ENCODE measurements at regions not wholly inside any gene's neighbourhood (a gene's known extent, or its start where the extent isn't known, plus 50 kb on each side); places are given as distances from the start of the nearest gene placed in this dataset.

GRCh38 chr1:218182455-218182854 is 102.6 kb upstream of the RRP15 start:
- no peaks in the 10 kb centered on the region for H3K4me1 ChIP-seq
- H3K36me3 ChIP-seq (replicated peaks in 1 of 2; ENCODE audit: insufficient read depth in 1 of 2, low read depth in 2 of 2) = no peaks in the 10 kb centered on the region
- DNase-seq (no peak), ATAC-seq (no peak)
- no peak overlapping the region for H3K27ac ChIP-seq
- H3K4me3 ChIP-seq = no peak overlapping the region
- TF ChIP-seq POLR2A (IDR thresholded peaks at IDR 0.05) = no peak
- TF ChIP-seq, protein P1, sequence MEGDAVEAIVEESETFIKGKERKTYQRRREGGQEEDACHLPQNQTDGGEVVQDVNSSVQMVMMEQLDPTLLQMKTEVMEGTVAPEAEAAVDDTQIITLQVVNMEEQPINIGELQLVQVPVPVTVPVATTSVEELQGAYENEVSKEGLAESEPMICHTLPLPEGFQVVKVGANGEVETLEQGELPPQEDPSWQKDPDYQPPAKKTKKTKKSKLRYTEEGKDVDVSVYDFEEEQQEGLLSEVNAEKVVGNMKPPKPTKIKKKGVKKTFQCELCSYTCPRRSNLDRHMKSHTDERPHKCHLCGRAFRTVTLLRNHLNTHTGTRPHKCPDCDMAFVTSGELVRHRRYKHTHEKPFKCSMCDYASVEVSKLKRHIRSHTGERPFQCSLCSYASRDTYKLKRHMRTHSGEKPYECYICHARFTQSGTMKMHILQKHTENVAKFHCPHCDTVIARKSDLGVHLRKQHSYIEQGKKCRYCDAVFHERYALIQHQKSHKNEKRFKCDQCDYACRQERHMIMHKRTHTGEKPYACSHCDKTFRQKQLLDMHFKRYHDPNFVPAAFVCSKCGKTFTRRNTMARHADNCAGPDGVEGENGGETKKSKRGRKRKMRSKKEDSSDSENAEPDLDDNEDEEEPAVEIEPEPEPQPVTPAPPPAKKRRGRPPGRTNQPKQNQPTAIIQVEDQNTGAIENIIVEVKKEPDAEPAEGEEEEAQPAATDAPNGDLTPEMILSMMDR (IDR thresholded peaks at IDR 0.05) = no peak
- intact Hi-C loops (cut with DNase I) = no loop called here
- no peaks in the 10 kb centered on the region for H3K9me3 ChIP-seq
- 51 to 57% methylated on average over 2 of the region's 2 CpGs for WGBS, 2 donors
- no peaks in the 10 kb centered on the region for H3K27me3 ChIP-seq

DNA sequence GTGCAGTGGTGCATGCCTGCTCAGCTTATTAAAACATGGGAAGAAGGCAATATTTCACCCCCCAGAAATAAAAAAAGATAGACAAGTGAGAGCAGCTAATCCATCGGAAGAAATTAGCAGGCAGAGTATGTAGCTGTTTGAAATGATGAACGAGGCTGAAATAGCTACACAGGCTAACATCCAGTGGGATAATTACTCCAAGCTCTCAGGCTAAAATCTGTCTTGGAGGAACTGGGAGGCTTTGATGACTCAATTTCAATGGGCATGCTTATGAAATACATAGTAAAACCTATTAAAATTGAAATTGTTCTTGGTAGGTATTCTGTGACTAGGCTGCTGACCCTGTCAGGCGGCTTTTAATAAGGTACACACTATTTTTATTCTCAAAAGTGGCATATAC is 84.1 kb upstream of the RRP15 start:
- Histone ChIP-seq H3K27me3 (no peaks in the 10 kb centered on the region), H3K4me3 (no peak overlapping the region), H3K27ac (no peak overlapping the region), H3K4me1 (no peaks in the 10 kb centered on the region), H3K9me3 (no peaks in the 10 kb centered on the region), H3K36me3 (replicated peaks in 1 of 2; ENCODE audit: insufficient read depth in 1 of 2, low read depth in 2 of 2) (no peaks in the 10 kb centered on the region)
- no peak for DNase-seq
- intact Hi-C loops (cut with DNase I) = no loop called here
- 20 to 24% methylated on average over 3 of the region's 3 CpGs for WGBS, 2 donors
- ATAC-seq = no peak
- no peak for TF ChIP-seq POLR2A (IDR thresholded peaks at IDR 0.05)
- TF ChIP-seq, protein P1 (IDR thresholded peaks at IDR 0.05) = no peak

GRCh38 chr1:218201601-218202000 is 83.5 kb upstream of the RRP15 start:
- intact Hi-C loops (cut with DNase I) = no loop called here
- DNase-seq (no peak), ATAC-seq (no peak)
- TF ChIP-seq POLR2A (IDR thresholded peaks at IDR 0.05) = no peak
- TF ChIP-seq, protein P1 (IDR thresholded peaks at IDR 0.05) = no peak
- no peaks in the 10 kb centered on the region for H3K27me3 ChIP-seq
- no peak overlapping the region for H3K27ac ChIP-seq
- H3K4me1 ChIP-seq = no peaks in the 10 kb centered on the region
- WGBS, 2 donors = 38 to 48% methylated on average over 1 of the region's 1 CpG
- H3K9me3 ChIP-seq = no peaks in the 10 kb centered on the region
- H3K36me3 ChIP-seq (replicated peaks in 1 of 2; ENCODE audit: insufficient read depth in 1 of 2, low read depth in 2 of 2) = no peaks in the 10 kb centered on the region
- no peak overlapping the region for H3K4me3 ChIP-seq

DNA sequence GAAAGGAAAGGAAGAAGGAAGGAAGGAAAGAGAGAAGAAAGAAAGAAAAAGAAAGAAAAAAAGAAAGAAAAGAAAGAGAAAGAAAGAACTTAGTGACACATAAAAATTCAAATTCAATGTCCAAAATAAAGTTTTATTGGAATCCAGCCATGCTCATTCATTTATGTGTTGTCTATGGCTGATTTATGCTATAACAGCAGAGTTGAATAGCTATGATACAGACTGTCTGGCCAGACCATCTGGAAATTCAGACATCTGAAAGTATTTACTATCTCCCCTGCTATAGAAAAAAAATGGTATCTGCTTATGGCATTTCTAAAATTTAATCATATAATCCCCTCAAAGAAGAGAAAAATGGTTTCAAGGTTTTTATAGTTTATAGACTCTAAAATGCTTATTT is 79.4 kb upstream of the RRP15 start:
- no peak for TF ChIP-seq POLR2A (IDR thresholded peaks at IDR 0.05)
- TF ChIP-seq, protein P1 (IDR thresholded peaks at IDR 0.05) = no peak
- no peak for ATAC-seq
- no peaks in the 10 kb centered on the region for H3K9me3 ChIP-seq
- H3K4me1 ChIP-seq = no peaks in the 10 kb centered on the region
- no peak for DNase-seq
- no peak overlapping the region for H3K4me3 ChIP-seq
- H3K27me3 ChIP-seq = no peaks in the 10 kb centered on the region
- H3K36me3 ChIP-seq (replicated peaks in 1 of 2; ENCODE audit: insufficient read depth in 1 of 2, low read depth in 2 of 2) = no peaks in the 10 kb centered on the region
- intact Hi-C loops (cut with DNase I) = no loop called here
- no peak overlapping the region for H3K27ac ChIP-seq

GRCh38 chr1:218207194-218207593 is 77.9 kb upstream of the RRP15 start:
- intact Hi-C loops (cut with DNase I) = no loop called here
- no peaks in the 10 kb centered on the region for H3K36me3 ChIP-seq (replicated peaks in 1 of 2; ENCODE audit: insufficient read depth in 1 of 2, low read depth in 2 of 2)
- no peak for TF ChIP-seq POLR2A (IDR thresholded peaks at IDR 0.05)
- TF ChIP-seq, protein P1 (IDR thresholded peaks at IDR 0.05) = no peak
- ATAC-seq (no peak), DNase-seq (no peak)
- no peak overlapping the region for H3K27ac ChIP-seq
- H3K27me3 ChIP-seq = no peaks in the 10 kb centered on the region
- no peaks in the 10 kb centered on the region for H3K4me1 ChIP-seq
- H3K9me3 ChIP-seq = no peaks in the 10 kb centered on the region
- 59 to 61% methylated on average over 3 of the region's 3 CpGs for WGBS, 2 donors
- no peak overlapping the region for H3K4me3 ChIP-seq

All from body of pancreas (tissue), 4 donors.